Astrocyte of the hippocampus (primary cell): ENCODE measurements at regions not wholly inside any gene's neighbourhood (a gene's known extent, or its start where the extent isn't known, plus 50 kb on each side); places are given as distances from the start of the nearest gene placed in this dataset.

Experiments
- DNase-seq: peaks from one replicate; pipeline ENCODE4 v3.0.0; 2011; ENCODE audit warnings: low read depth, low spot score

DNA sequence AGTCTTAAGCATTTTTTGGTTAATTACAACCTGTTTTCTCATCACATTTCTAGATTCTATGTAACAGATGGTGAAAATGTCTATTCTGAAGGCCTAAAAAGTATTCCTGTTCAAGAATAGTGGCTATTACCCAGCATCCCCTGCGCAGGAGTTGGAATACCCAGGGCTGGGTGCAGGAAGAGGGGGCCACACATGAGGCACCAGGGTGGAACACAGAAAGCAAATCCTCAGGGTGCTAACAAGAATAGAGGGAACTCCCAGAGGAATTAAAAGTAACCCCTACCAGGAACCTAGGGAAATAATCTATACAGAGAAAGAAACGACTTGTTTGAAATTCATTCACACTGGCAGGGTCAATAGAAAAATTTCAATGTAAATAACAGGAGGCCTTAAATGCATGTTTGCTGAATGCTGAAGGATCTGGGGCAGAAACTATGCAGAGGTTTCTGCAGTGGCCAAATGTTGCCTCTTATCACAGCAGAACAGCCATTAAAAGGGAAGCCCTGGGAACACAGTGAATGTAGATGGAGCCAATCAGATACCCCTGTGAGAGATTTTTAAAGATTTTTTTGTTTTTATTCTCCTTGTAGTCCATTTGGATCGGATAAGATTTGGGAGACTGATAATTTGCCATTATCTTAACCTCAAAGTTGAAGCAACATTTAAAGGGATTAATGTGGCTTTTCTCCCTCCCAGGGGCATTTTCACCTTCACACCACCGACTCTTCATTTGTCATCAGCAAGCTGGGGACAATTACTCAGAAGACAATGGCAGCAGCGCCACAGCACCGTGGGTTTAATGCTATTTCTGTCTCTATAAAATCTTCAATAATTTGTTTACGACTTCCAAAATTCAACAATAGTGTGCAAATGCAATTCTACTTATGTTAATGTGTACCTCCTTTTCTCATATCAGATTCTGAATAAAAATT, 196.0 kb upstream of the PSMD7 start:
- DNase-seq, result no peak

DNA sequence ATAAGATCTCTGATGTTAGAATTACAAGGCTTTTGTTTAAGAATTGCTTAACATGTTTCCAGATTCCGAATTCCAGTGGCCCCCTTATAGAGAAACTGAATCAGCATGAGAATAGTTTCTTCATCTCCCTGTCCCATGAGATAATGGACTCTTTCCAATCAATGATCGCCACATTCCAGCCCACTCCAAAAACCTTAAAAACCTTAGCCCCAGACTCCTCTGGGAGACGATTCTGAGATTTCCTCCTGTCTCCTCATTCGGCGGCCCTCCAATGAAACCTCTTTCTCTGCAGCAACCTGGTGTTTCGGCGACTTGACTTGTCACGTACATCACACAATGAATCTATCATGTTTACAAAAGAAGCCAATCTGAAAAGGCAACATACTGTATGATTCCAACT, 197.1 kb upstream of the PSMD7 start:
- DNase-seq, result no peak

DNA sequence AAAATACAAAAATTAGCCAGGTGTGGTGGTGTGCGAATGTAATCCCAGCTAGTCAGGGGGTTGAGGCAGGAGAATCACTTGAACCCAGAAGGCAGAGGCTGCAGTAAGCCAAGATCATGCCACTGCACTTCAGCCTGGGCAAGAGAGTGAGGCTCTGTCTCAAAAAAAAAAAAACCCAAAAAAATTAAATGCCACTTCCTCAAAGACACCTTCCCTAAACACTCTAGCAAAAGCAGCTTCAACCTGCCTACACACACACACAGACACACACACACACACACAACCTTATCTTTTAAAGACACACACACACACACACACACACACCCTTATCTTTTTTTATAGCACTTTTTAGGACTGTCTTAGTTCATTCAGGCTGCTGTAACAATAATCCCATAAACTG, 201.7 kb upstream of the PSMD7 start:
- DNase-seq, result no peak

DNA sequence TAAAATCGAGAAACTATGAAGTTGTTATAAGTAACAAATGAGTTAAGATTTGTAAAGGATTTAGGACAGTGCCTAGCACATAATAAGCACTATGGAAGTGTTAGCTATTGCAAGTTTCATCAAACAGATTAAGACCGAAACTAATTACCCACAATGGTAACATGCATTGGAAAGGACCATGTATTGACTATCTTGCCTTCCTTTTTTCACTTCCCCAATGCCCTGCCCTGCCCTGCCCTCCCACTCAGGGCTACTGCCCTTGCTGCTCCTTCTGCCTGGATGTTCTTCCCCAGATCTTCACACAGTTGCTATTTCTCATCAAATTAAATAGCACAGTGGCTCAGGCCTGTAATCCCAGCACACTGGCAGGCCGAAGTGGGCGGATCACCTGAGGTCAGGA, 202.1 kb upstream of the PSMD7 start:
- no peak for DNase-seq

DNA sequence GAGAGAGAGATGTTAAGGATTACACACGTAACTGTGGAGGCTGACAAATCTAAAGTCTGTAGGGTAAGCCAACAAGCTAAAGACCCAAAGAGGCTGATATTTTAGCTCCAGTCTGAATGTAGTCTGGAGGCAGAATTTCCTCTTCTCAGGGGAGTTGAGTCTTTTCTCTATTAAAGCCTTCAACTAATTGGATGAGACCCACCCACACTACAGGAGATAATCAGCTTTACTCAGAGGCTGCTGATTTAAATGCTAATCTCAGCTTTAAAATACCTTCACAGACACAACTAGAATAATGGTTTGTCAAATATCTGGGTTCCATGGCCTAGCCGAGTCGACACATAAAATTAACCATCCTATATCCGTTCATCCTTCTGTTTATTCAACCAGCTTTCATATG, 204.3 kb upstream of the PSMD7 start:
- DNase-seq, result no peak

DNA sequence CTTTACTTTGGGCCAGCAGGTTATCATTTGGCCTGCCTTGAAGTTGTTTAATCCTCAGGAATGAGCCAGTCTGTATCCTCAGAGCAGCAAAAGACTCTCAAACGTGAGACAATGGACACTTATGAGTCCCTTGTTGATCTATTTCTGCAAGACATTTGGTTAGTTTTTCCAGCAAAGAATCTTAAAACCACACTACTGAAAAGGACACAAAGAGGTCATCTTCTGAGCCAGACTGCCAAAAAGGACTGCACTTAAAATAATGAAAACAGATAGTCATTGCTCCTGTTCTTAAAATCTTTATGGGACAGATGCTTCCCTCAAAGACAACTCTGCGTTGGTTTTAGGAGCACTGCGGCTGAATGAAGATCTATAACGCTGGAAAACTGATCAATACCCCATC, 205.7 kb upstream of the PSMD7 start:
- DNase-seq, result no peak

DNA sequence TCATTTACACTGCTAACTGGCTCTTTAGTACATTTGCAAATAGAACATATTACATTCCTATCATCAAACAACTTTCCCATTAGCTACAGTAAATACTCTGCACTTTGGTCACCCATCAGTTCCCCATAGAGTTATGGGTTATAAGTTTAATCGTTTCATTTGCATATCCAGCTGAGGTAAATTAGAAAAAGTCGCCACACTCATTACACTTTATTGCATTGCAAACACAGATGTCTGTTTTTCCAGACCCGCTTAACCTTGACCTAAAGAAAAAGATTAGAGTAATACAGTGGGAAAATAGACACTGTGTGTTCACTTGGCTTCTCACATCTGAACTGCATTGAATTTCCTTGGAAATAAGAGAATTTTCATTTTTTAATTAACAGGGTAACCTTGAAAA, 213.1 kb upstream of the PSMD7 start:
- DNase-seq, result no peak

DNA sequence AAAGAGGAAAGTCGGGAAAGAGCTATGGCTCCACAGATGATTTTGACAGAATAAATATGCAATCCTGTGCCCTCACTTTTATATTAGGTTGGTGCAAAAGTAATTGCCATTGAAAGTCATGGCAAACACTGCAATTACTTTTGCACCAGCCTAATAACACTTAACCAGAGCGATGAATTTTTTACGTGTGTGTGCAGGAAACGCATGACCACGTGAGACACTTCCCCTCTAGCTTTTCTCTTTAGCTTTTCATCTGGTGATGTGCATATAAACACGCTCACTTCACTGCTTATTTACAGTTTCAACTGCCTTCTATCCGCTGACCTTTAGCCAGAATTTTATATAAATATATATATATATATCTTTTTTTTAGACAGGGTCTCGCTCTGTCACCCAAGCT, 216.3 kb upstream of the PSMD7 start:
- DNase-seq, result no peak

DNA sequence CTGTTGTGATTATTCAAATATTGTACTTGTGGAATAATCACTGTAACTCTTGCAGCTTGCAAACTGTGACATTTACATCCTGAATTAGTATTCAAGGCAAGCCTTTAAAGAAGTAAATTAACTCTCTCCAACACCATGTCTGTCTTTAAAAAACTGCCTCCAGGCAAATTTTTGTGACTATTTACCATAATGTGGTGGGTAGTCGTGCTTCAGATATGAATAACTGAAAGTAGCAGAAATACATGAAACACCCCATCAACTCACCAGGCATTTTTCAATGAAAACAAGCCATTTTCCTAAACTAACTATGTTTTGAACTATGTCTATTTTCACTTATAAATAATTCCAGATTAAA, 217.4 kb upstream of the PSMD7 start:
- no peak for DNase-seq

DNA sequence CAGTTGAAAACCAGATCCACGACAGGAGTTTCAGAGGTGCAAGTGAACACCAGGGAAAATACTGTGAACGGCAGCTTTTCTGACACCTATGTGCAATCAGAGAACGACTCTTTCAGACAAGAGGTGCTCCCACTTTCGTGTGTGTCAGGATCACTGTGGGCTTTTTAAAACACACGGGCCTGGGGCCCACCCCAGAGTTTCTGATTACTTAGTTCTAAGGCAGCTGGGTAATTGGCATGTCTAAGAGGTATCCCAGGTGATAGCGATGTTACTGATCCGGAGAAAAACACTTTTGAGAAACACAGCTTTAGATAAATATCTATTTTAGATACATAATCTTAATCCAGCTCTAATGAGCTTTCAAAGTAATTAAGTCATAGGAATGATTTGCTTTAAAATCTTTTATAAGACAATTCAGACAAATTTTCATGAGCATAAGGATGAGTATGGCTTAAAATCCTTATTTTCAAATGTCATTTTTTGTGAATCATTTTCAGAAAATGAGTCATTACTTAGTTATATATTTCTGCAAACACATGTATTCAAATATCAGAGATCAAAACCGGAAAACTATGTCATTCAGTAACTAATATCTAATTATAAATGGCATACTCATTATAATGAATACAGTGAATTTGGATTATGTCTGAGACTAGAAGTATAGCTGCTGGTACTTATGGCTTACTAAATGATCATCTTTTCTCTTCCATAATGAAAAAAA, 217.9 kb upstream of the PSMD7 start:
- DNase-seq, result no peak

DNA sequence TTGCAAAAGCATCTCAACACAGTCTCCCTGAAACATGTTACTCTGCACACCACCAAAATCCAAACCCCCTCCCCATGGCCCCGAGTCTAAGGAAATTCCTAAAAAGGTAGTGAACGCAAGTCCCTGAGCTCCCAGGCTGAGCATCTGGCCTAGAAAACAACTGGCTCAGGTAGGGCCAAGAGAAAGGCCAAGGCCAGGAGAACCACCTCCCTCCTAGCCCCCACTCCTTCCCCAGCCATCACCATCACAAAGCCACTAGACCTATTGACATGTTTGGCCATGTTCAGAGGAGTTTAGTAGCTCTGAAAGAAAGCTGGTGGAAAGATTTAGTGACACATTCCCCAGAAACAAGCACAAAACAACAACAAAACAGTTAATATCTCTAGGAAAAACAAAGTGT, 220.0 kb upstream of the PSMD7 start:
- DNase-seq, result no peak

DNA sequence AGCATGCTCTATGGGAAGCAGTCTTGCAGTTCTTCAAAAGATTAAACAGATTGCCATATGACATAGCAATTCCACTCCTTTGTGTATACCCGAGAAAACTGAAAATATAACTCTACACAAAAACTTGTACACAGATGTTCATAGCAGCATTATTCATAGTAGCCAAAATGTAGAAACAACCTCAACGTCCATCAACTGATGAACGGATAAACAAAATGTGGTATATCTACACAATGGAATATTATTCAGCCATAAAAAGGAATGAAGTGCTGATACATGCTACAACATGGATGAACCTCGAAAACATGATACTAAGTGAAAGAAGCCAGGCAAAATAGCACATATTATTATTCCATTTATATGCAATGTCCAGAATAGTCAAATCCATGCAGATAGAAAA, 221.2 kb upstream of the PSMD7 start:
- no peak for DNase-seq

DNA sequence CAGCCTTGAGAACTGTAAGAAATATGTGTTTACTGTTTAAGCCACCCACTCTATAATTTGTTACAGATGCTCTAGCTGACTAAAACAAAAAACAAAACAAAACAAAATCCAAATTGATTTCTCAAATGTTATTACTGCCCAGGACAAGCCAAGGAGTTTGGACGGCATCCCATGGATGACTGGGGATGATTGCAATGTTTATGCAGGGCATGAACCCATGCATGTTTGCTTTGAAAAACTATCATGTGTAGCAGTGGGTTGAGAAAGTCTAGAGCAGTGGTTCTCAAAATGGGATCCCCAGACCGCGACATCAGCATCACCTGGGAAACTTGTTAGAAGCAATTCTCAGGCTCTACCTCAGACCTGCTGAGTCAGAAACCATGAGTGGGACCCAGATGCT, 223.2 kb upstream of the PSMD7 start:
- DNase-seq, result peak; percentile 3

DNA sequence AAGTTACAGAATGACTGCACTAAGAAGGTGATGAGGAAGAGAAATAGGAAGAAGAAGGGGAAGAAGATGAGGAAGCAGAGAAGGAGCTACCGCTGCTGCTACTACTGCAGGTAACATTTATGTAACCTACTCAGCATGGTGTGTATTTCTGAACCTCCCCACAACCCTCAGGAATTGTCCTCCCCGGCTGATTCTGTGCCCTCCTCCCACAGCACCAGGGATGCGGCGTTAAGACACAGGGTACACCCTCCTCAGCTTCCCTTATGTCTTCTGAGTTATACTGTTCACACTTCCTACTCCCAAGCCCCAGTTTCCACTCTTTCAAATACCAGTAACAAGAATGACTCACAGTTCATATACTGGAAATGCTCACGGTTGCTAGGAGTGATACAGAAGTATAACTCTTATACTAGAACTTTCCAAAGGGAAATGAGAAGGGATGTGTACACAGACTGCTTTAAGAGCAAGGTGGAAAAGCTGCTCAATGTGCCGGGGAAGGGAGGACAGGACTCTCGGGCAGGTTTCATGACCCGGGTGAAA, 224.5 kb upstream of the PSMD7 start:
- DNase-seq, result no peak

DNA sequence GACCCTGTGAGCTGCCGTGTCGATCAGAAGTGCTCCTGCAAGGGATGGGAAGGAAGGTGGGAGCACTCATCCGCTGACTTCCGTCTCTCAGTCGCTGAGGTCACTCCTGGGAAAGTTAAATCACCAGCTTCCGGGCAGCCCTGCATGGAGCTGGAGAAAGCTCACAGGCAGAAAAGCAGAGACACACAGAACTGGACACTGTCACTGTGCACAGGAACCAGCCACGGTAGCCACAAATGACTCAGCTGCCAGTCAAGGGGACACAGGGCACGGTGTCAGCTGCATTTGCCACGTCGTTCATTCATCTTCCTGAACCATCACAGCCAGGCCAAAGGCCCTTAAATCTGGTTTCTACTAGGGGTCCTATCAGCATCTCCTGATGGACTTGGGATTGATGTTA, 226.4 kb upstream of the PSMD7 start:
- no peak for DNase-seq

DNA sequence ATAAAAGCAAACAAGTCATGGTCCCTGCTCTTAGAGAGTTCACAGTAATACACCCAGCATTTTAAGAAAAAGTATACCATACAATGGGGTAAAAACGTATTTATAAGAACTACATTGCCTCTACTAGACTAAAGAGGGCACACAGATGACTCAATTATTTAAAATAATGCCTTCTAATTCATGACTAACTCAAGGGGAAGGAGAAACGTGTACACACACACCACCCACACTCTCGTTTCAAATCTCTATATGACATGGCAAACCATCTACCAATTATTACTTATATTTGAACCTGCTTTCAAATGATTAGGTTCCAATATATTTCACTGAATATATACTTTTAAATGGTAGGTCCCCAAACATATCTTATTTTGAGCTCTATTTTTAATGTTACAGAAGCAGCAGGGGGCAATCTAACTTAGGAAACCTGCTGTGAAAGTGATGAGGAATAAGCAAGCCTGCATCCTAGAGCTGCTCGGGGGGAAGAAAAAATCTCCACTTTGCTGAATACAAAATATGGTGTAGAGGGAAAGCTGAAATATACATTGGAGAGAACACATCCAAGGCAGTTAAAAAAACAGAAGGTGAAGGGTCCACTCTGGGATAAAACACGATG, 232.4 kb upstream of the PSMD7 start:
- DNase-seq, result no peak

DNA sequence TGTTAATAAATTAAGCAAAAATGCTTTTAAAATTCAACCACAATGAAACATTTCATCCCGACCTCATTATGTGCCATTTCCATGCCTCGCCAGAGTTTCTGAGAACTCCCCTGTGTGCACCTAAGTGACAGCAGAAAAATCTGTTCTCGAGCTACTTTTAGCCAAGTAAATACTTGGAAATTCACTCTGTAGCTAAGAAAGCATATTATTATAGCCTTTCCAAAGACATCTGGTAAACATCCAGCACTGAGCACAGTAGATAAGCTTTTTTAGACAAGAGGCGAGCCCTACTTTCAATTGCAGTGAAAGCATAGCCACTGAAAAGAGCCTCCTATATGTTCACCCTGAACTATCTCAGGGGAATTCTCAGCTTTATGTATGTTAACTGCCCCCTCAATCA, 242.8 kb upstream of the PSMD7 start:
- no peak for DNase-seq

DNA sequence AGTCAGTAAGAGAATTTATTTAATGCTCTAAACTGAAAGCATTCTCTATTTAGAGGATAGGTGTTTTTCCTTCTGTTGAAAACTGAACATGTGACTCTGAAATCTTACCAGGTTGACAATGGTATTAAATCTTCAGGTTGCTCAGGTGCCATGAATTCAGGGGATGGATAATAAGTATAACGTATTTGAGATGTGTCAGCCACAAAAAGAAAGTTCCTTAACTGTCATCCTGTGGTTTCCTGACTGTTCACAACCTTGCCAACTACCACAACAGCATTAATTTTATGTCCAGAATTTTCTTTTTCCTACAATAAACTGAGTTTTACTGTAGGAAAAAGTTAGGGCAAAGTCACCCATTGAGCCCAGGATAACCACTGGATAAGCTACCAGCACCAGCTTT, 243.3 kb upstream of the PSMD7 start:
- DNase-seq, result no peak

DNA sequence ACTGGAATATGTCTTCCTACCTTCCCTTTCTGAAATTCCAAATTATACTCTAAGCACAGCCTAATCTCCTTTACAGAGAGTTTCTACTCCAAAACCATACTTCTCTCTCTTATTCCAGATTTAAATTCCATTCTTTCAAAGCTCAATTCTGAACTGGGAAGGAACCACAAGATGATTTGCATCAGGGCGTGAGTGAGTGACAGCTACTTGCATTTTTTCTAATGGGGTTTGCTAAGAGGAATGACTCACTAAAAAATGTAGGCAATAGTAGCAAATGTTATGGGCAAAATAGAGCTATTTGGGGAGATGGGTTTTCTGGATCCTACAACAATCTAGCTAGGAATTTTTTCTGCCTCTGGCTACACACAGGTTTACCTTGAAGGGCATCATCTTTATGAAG, 244.6 kb upstream of the PSMD7 start:
- peak; percentile 44 for DNase-seq

DNA sequence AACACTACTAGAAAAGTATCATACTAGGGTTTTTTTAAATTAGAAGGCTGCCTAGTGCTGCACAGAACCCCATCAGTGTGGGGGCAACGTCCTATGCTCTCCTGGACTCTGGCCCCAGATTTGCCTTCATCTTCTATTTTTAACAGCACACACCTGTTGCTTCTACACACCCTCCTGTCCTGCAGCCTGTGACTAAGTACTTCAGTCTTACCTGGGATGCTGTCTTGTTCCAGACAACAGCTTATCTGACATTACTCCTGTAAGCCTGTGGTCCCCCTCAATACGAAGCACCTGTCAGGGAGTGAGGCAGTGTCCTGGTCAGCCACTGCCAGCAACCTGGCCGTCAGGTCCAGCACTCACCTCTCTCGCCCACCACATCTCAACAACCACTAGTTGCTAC, 247.6 kb upstream of the PSMD7 start:
- DNase-seq, result no peak

DNA sequence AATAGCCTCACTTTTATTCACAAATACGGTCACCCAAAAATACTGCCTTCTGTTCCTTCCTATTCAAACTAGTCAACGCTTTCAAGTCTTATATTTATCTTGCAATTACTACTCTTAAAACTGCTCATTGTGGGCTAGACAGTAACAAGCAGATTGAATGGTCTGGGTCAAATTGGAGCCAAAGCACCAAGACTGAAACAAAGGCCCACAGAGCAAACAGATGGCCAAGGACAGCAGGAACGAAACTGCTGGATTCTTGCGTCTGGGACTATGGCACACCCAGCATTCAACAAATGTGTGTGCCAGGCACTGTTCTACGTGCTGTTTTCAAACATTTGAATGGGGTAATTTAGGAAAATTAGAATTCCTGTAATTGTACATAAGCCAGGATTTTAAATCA, 250.1 kb upstream of the PSMD7 start:
- no peak for DNase-seq

DNA sequence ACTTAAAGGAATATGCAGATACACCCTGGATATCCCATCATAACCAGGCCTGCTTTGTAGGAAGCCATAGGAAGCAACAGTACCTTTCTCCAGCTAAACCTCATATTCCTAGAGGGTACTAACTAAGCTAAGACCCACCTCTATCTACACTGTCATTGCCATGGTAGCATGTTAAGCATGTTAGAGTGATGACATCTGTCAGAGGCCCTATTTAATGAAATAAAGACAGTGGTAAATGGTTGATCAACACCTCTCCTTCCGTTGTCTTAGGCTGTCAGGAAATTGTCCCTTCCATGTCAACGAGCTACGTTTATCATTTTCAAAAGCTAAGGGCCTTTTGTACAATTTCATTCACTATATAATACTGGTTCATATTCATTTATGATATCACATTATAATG, 251.1 kb upstream of the PSMD7 start:
- DNase-seq, result no peak

DNA sequence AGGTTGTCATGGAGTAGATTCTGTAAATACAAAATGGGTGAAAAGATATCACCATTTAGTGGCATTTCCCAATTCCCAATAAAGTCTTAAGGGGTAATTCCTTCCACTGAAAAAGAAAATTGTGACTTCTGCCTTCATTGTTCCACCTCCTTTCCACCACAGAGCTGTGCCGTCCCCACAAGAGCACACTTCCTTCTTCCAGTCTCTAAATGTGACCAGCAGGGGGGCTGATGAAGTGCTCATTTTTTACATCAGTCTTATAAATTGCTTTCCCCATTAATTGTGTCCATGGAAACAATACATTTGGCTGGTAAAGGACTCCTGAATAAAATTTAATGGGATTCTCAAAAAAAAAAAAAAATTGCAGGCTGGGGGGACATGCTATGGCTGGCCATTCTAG, 260.8 kb upstream of the PSMD7 start:
- peak; percentile 11 for DNase-seq
